BLaER1 treated with 17β-estradiol and CSF1 and Interleukin-3, amounts not matched to agents 10 nM and 100 nM (cell line): ENCODE measurements at regions not wholly inside any gene's neighbourhood (a gene's known extent, or its start where the extent isn't known, plus 50 kb on each side); places are given as distances from the start of the nearest gene placed in this dataset.

Source experiments
- H3K27ac ChIP-seq, 11 experiments: shearing (Covaris generic); formaldehyde crosslinking; 2 replicates each; pipeline ENCODE4 v1.8.1; 2022
- H3K27me3 ChIP-seq, 11 experiments: shearing (Covaris generic); formaldehyde crosslinking; 2 replicates each; pipeline ENCODE4 v1.8.1; 2022
- H3K36me3 ChIP-seq, 11 experiments: shearing (Covaris generic); formaldehyde crosslinking; 2 replicates each; pipeline ENCODE4 v1.8.1; 2022
- H3K4me1 ChIP-seq, 10 experiments: shearing (Covaris generic); formaldehyde crosslinking; 2 replicates each; pipeline ENCODE4 v1.8.1; 2022
- H3K4me2 ChIP-seq, 11 experiments: shearing (Covaris generic); formaldehyde crosslinking; 2 replicates each; pipeline ENCODE4 v1.8.1; 2022
- H3K4me3 ChIP-seq, 10 experiments: shearing (Covaris generic); formaldehyde crosslinking; 2 replicates each; pipeline ENCODE4 v1.8.1; 2022
- H3K9ac ChIP-seq, 11 experiments: shearing (Covaris generic); formaldehyde crosslinking; 2 replicates each; pipeline ENCODE4 v1.8.1; 2022
- H3K9me3 ChIP-seq, 11 experiments: shearing (Covaris generic); formaldehyde crosslinking; replicated peaks in 1 of 11; 2 replicates each; pipeline ENCODE4 v1.8.1; 2022
- H4K20me1 ChIP-seq, 11 experiments: shearing (Covaris generic); formaldehyde crosslinking; 2 replicates each; pipeline ENCODE4 v1.8.1; 2022
- Cebpa-rat ChIP-seq, 11 experiments: shearing (Covaris generic); IDR thresholded peaks; 2 replicates each; pipeline ENCODE4 v1.8.1; 2022

DNA sequence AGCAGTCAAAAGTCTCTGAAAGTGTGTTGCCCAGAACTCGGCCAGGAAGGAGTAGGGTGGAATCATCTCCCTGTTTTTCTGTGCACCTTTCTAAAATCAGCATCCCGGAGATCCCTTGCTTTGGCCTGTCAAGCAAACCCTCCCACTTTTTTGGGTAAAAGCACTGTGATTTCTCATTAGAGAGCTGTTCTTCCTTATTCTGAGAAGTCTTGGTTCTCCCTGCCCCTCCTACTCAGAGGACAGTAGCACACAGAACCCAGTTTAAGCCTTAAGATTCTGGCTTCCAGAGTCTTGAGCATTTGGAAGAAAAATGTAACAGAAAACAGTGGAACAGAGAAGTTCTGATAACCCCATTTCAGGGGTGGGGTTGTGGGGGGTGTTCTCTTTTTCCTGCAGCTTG is 52.6 kb upstream of the KATNAL1 start:
- no peak for TF ChIP-seq Cebpa-rat (IDR thresholded peaks at IDR 0.05)
- Histone ChIP-seq H3K4me3 (no peak overlapping the region), H3K9me3 (peaks cover 0 to 4% (median 0%) of the 10 kb centered on the region in 11 experiments; a peak in 3 of 22 replicates), H3K9ac (no peak overlapping the region), H3K36me3 (peaks cover 0 to 78% (median 20%) of the 10 kb centered on the region in 11 experiments; a peak in 11 of 22 replicates), H3K27me3 (no peaks in the 10 kb centered on the region), H3K4me1 (peaks cover 36 to 95% (median 80%) of the 10 kb centered on the region in 10 experiments), H3K27ac (peak overlapping the region in 3 of 11 experiments; percentile 9 to 47 (median 36); a peak in 1 of 22 replicates), H3K4me2 (peak overlapping the region; percentile 6 to 49 (median 25); a peak in 13 of 22 replicates), H4K20me1 (peaks cover 0 to 5% (median 0%) of the 10 kb centered on the region in 11 experiments; a peak in 1 of 22 replicates)

DNA sequence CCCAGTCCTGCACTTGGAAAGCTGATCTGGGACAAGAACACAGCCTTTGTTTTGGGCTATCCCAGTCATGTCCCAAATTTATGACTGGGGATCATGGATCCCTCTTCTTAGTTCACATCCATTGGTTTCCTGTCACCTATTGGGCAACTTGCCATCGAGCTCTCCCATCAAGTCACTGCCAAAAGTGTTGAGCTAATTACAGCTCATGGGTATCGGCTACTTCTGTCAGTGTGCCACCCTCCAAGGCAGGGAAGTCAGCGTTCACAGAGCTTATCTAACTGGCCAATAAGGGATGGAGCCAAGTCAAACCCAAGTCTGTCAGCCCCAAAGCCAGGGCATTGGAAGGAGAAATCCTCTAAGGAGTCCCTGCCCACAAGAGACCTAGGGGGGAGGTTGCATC is 53.2 kb upstream of the KATNAL1 start:
- Histone ChIP-seq H3K9me3 (peaks cover 0 to 4% (median 0%) of the 10 kb centered on the region in 11 experiments; a peak in 3 of 22 replicates), H3K4me1 (peaks cover 36 to 95% (median 80%) of the 10 kb centered on the region in 10 experiments), H3K36me3 (peaks cover 0 to 83% (median 20%) of the 10 kb centered on the region in 11 experiments; a peak in 11 of 22 replicates), H3K27me3 (no peaks in the 10 kb centered on the region), H3K27ac (peak overlapping the region in 5 of 11 experiments; percentile 29 to 47 (median 36); a peak in 9 of 22 replicates), H4K20me1 (no peaks in the 10 kb centered on the region), H3K4me3 (no peak overlapping the region), H3K4me2 (peak overlapping the region in 8 of 11 experiments; percentile 7 to 34 (median 18); a peak in 10 of 22 replicates), H3K9ac (no peak overlapping the region)
- no peak for TF ChIP-seq Cebpa-rat (IDR thresholded peaks at IDR 0.05)

DNA sequence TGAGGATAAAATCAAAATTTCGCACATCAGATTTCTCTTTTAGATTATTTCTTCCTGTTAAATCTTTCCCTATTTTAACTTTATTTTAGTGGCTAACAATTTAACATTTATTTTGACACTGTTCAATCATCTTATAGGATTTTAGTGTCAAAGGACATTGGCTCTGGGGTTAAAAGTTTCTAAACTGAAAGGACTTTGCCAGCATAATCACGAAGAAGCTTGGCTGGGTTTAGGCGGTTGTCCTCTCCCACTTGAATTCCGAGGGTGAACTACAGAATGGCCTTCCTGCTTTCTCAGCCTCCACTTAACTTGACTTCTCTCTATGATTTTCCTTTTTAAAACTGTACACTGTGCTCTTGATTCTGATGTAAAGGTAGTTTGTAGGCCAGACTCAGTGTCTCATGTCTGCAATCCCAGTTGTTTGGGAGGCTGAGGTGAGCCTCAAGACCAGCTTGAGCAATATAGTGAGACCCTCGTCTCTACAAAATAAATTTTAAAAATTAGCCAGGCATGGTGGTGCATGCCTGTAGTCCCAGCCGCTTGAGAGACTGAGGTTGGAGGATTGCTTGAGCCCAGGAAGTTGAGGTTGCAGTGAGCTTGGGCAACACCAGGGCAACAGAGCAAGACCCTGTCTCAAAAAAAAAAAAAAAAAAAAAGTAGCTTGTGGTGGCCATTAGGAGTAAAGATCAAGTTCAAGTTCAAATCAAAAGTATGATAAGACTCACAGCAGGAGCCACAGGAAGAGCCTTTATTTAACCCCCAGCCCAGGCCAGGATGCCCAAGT is 54.8 kb upstream of the KATNAL1 start:
- Histone ChIP-seq H3K4me3 (no peak overlapping the region), H3K27ac (peak overlapping the region in 8 of 11 experiments; percentile 28 to 96 (median 72); a peak in 15 of 22 replicates), H4K20me1 (no peaks in the 10 kb centered on the region), H3K36me3 (peaks cover 0 to 91% (median 19%) of the 10 kb centered on the region in 11 experiments; a peak in 14 of 22 replicates), H3K9ac (peak overlapping the region in 5 of 11 experiments; percentile 29 to 50 (median 43); a peak in 6 of 22 replicates), H3K9me3 (peaks cover 0 to 4% (median 0%) of the 10 kb centered on the region in 11 experiments; a peak in 3 of 22 replicates), H3K4me2 (peak overlapping the region in 10 of 11 experiments; percentile 5 to 97 (median 82); a peak in 17 of 22 replicates), H3K4me1 (peaks cover 42 to 95% (median 80%) of the 10 kb centered on the region in 10 experiments), H3K27me3 (no peaks in the 10 kb centered on the region)
- TF ChIP-seq Cebpa-rat (IDR thresholded peaks at IDR 0.05), result peak in 6 of 11 experiments; percentile 74 to 88 (median 83); a peak in 12 of 22 replicates

DNA sequence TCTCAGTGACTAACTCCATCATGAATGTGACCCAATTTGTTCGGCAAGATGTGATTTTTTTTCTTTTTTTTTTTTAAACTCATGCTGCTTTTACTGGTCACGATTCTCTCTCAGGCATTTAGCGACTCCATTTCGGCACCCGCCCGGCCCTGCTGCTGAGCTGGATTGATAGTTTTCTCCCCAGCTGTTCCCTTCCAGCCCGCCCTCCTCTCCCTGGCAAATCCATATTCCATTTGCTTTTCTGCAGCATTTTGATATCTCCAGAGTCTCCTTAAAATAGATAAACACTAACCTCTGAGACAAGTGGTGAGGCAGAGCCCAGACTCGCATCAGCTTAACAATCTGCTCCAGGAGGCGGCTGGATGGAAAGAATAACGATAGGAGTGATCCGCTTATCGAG is 55.5 kb upstream of the KATNAL1 start:
- peaks cover 0 to 4% (median 0%) of the 10 kb centered on the region in 11 experiments; a peak in 3 of 22 replicates for H3K9me3 ChIP-seq
- peaks cover 42 to 95% (median 83%) of the 10 kb centered on the region in 10 experiments for H3K4me1 ChIP-seq
- no peak for TF ChIP-seq Cebpa-rat (IDR thresholded peaks at IDR 0.05)
- H3K27ac ChIP-seq, result peak overlapping the region in 8 of 11 experiments; percentile 28 to 96 (median 72); a peak in 15 of 22 replicates
- peak overlapping the region in 10 of 11 experiments; percentile 5 to 97 (median 82); a peak in 17 of 22 replicates for H3K4me2 ChIP-seq
- H3K27me3 ChIP-seq, result no peaks in the 10 kb centered on the region
- H3K36me3 ChIP-seq, result peaks cover 0 to 91% (median 26%) of the 10 kb centered on the region in 11 experiments; a peak in 14 of 22 replicates
- no peaks in the 10 kb centered on the region for H4K20me1 ChIP-seq
- H3K9ac ChIP-seq, result peak overlapping the region in 6 of 11 experiments; percentile 1 to 50 (median 30); a peak in 7 of 22 replicates
- no peak overlapping the region for H3K4me3 ChIP-seq

DNA sequence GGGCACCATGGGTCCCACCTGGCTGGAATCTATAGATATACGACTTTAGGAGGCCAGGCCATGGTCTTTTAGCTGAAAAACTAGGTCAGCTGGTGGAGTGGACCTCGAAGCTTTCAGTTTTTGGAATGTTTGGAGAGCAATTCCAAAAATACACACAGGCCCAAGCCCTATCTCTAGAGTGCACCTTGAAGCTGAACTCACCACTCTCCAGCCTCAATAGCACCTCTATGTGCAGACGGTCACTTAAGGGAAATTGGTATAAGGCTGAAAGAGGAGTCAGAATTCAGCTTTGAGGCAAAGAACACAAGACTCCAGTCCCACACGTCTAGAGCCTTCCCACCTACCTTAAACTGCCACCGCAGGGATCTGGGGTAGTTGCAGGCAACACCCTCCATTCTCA is 56.4 kb upstream of the KATNAL1 start:
- Histone ChIP-seq H3K4me2 (peak overlapping the region; percentile 70 to 97 (median 81); a peak in 21 of 22 replicates), H3K27ac (peak overlapping the region in 8 of 11 experiments; percentile 46 to 96 (median 72); a peak in 15 of 22 replicates), H4K20me1 (no peaks in the 10 kb centered on the region), H3K4me3 (no peak overlapping the region), H3K9ac (peak overlapping the region in 6 of 11 experiments; percentile 16 to 51 (median 37); a peak in 4 of 22 replicates), H3K9me3 (peaks cover 0 to 4% (median 0%) of the 10 kb centered on the region in 11 experiments; a peak in 4 of 22 replicates), H3K36me3 (peaks cover 0 to 96% (median 28%) of the 10 kb centered on the region in 11 experiments; a peak in 14 of 22 replicates), H3K27me3 (no peaks in the 10 kb centered on the region), H3K4me1 (peaks cover 42 to 97% (median 88%) of the 10 kb centered on the region in 10 experiments)
- no peak for TF ChIP-seq Cebpa-rat (IDR thresholded peaks at IDR 0.05)

DNA sequence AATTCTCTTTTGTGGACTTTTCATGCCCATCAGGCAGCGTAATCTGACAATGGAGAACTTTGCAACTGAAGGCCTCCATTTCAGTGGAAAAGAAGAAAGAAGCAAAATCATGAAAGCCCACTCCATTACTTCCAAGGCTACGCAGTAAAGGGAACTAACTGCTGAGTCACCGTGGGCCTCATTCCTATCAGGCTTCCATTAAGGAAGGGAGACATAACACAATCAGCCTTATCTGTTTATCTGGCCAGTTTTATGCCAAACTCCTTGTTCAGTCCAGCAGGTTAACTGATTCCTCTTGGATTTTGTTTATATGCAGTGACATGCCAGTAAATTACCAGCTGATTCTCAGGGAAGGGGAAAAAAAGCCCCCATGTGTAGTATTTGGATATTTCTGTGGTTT is 56.8 kb upstream of the KATNAL1 start:
- Histone ChIP-seq H3K4me3 (0 out of 20 replicates have a peak overlapping the region, but pooled peaks of 1 of the 10 experiments have one; percentile 12), H3K9ac (peak overlapping the region in 8 of 11 experiments; percentile 11 to 51 (median 33); a peak in 11 of 22 replicates), H4K20me1 (no peaks in the 10 kb centered on the region), H3K4me2 (peak overlapping the region; percentile 70 to 97 (median 81)), H3K4me1 (peaks cover 43 to 97% (median 91%) of the 10 kb centered on the region in 10 experiments), H3K9me3 (peaks cover 0 to 4% (median 0%) of the 10 kb centered on the region in 11 experiments; a peak in 4 of 22 replicates), H3K36me3 (peaks cover 0 to 99% (median 27%) of the 10 kb centered on the region in 11 experiments; a peak in 14 of 22 replicates), H3K27me3 (no peaks in the 10 kb centered on the region), H3K27ac (peak overlapping the region in 9 of 11 experiments; percentile 7 to 96 (median 71); a peak in 17 of 22 replicates)
- TF ChIP-seq Cebpa-rat (IDR thresholded peaks at IDR 0.05), result no peak

DNA sequence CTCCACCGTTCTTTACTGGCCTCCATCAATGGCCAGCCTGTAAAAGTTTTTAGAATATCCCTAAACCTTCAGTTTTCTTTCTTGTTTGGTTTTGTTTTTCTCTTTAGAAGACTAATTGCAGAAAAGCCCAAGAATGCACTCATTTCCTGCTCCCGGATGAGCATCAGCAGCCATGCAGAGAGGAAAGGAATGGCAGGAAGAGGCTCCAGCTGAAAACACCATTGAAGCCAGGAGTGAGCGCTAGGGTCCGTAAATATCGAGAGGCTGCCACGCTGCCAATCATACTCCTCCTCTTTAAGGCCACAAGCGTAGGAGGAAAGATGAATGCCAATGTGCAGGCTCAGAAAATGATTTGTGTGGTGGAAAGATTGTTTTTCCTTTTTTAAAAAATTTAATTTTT is 57.4 kb upstream of the UBE2L5 start:
- no peak for TF ChIP-seq Cebpa-rat (IDR thresholded peaks at IDR 0.05)
- H3K27ac ChIP-seq, result peak overlapping the region in 9 of 11 experiments; percentile 7 to 96 (median 71); a peak in 17 of 22 replicates
- peaks cover 0 to 4% (median 0%) of the 10 kb centered on the region in 11 experiments; a peak in 4 of 22 replicates for H3K9me3 ChIP-seq
- no peaks in the 10 kb centered on the region for H4K20me1 ChIP-seq
- peaks cover 43 to 97% (median 91%) of the 10 kb centered on the region in 10 experiments for H3K4me1 ChIP-seq
- peak overlapping the region in 5 of 10 experiments; percentile 2 to 18 (median 9); a peak in 2 of 20 replicates for H3K4me3 ChIP-seq
- peak overlapping the region; percentile 70 to 97 (median 81) for H3K4me2 ChIP-seq
- peaks cover 0 to 96% (median 25%) of the 10 kb centered on the region in 11 experiments; a peak in 14 of 22 replicates for H3K36me3 ChIP-seq
- no peaks in the 10 kb centered on the region for H3K27me3 ChIP-seq
- H3K9ac ChIP-seq, result peak overlapping the region in 7 of 11 experiments; percentile 3 to 51 (median 34); a peak in 12 of 22 replicates

DNA sequence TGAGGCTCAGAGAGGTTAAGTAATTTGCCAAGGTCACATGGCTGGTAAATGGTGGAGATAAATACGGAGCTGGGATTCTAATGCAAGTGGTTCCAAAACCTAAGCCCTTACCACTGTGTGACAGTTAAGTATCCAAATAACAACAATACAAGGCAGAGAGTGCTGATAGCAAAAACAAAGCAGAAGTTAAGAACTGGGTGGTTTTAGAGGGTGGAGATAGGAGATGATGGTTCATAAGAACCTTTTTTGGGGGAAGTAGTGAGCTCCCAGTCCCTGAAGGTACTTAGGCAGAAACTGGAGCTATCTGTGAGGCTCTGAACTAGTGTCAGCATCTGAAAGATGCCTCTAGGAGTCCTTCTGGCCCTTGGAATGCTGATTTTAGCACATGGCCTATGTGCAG is 56.2 kb upstream of the UBE2L5 start:
- peaks cover 0 to 4% (median 0%) of the 10 kb centered on the region in 11 experiments; a peak in 2 of 22 replicates for H3K9me3 ChIP-seq
- no peak overlapping the region for H3K4me3 ChIP-seq
- H3K9ac ChIP-seq, result peak overlapping the region in 5 of 11 experiments; percentile 21 to 43 (median 34); a peak in 7 of 22 replicates
- no peaks in the 10 kb centered on the region for H4K20me1 ChIP-seq
- peaks cover 0 to 90% (median 21%) of the 10 kb centered on the region in 11 experiments; a peak in 14 of 22 replicates for H3K36me3 ChIP-seq
- peak overlapping the region in 9 of 11 experiments; percentile 21 to 96 (median 71); a peak in 17 of 22 replicates for H3K27ac ChIP-seq
- H3K27me3 ChIP-seq, result no peaks in the 10 kb centered on the region
- H3K4me2 ChIP-seq, result peak overlapping the region; percentile 70 to 97 (median 81)
- no peak for TF ChIP-seq Cebpa-rat (IDR thresholded peaks at IDR 0.05)
- H3K4me1 ChIP-seq, result peaks cover 41 to 97% (median 94%) of the 10 kb centered on the region in 10 experiments
